Brain microvascular endothelial cell (primary cell): ENCODE measurements at regions not wholly inside any gene's neighbourhood (a gene's known extent, or its start where the extent isn't known, plus 50 kb on each side); places are given as distances from the start of the nearest gene placed in this dataset.

Source experiments
- DNase-seq: peaks from one replicate; pipeline ENCODE4 v3.0.0-alpha.2; 2020
- H3K27ac ChIP-seq: fragments of 250-450 bp; sonication (Bioruptor Pico); 2 replicates; pipeline ENCODE4 v1.5.1; 2020; ENCODE audit warnings: mild to moderate bottlenecking, moderate library complexity
- H3K27me3 ChIP-seq: fragments of 250-450 bp; sonication (Bioruptor Pico); replicated peaks from 2 replicates; pipeline ENCODE4 v1.5.1; 2020; ENCODE audit warnings: mild to moderate bottlenecking
- H3K36me3 ChIP-seq: fragments of 250-450 bp; sonication (Bioruptor Pico); replicated peaks from 2 replicates; pipeline ENCODE4 v1.5.1; 2020; ENCODE audit warnings: mild to moderate bottlenecking
- H3K4me3 ChIP-seq: 2 replicates; pipeline ENCODE4 v1.5.1; 2011; ENCODE audit warnings: low read depth, mild to moderate bottlenecking, control low read depth, low read length, moderate library complexity
- in situ Hi-C: cut with HindIII; loops from 2 replicates; pipeline ENCODE4 v1.10.0; 2017; ENCODE audit warnings: low sequenced_read_pairs, low pct_ligation_motif_present
- TF ChIP-seq, protein P1 (sequence below): IDR thresholded peaks from 2 replicates; pipeline ENCODE4 v1.5.1; 2011; ENCODE audit warnings: low read depth, mild to moderate bottlenecking, moderate library complexity, low read length, control low read depth, inconsistent platforms; ENCODE audit errors: missing control alignments

GRCh38 chr6:10060004-10060403 lies 354.9 kb downstream of the TFAP2A start:
- TF ChIP-seq, protein P1, sequence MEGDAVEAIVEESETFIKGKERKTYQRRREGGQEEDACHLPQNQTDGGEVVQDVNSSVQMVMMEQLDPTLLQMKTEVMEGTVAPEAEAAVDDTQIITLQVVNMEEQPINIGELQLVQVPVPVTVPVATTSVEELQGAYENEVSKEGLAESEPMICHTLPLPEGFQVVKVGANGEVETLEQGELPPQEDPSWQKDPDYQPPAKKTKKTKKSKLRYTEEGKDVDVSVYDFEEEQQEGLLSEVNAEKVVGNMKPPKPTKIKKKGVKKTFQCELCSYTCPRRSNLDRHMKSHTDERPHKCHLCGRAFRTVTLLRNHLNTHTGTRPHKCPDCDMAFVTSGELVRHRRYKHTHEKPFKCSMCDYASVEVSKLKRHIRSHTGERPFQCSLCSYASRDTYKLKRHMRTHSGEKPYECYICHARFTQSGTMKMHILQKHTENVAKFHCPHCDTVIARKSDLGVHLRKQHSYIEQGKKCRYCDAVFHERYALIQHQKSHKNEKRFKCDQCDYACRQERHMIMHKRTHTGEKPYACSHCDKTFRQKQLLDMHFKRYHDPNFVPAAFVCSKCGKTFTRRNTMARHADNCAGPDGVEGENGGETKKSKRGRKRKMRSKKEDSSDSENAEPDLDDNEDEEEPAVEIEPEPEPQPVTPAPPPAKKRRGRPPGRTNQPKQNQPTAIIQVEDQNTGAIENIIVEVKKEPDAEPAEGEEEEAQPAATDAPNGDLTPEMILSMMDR = no peak
- no peak for DNase-seq
- no peaks in the 10 kb centered on the region for H3K27me3 ChIP-seq
- no peaks in the 10 kb centered on the region for H3K36me3 ChIP-seq
- in situ Hi-C loops = no loop called here
- no peak overlapping the region for H3K27ac ChIP-seq
- no peak overlapping the region for H3K4me3 ChIP-seq

- Histone ChIP-seq H3K4me3 (no peak overlapping the region), H3K27ac (no peak overlapping the region), H3K36me3 (no peaks in the 10 kb centered on the region), H3K27me3 (no peaks in the 10 kb centered on the region)
- DNase-seq = no peak
- in situ Hi-C loops = no loop called here
- TF ChIP-seq, protein P1 = no peak
These were observed 360.2 kb downstream of the TFAP2A start for GRCh38 chr6:10054672-10055071.

DNA sequence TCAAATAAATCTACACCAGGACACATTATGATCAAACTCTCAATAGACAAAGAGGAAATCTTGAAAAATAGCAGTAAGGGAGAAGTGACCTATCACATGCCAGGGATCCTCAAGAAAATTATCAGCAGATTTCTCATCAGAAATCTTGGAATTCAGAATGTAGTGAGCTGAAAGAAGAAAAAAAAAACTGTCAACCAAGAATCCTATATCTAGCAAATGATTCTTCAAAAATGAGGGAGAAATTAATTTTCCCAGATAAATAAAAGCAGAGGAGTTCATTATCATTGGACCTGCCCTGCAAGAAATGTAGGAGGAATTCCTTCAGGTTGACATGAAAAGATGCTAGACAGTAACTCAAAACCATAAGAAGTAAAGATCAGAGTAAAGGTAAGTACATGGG lies 363.6 kb downstream of the TFAP2A start:
- in situ Hi-C loops = no loop called here
- no peaks in the 10 kb centered on the region for H3K27me3 ChIP-seq

DNA sequence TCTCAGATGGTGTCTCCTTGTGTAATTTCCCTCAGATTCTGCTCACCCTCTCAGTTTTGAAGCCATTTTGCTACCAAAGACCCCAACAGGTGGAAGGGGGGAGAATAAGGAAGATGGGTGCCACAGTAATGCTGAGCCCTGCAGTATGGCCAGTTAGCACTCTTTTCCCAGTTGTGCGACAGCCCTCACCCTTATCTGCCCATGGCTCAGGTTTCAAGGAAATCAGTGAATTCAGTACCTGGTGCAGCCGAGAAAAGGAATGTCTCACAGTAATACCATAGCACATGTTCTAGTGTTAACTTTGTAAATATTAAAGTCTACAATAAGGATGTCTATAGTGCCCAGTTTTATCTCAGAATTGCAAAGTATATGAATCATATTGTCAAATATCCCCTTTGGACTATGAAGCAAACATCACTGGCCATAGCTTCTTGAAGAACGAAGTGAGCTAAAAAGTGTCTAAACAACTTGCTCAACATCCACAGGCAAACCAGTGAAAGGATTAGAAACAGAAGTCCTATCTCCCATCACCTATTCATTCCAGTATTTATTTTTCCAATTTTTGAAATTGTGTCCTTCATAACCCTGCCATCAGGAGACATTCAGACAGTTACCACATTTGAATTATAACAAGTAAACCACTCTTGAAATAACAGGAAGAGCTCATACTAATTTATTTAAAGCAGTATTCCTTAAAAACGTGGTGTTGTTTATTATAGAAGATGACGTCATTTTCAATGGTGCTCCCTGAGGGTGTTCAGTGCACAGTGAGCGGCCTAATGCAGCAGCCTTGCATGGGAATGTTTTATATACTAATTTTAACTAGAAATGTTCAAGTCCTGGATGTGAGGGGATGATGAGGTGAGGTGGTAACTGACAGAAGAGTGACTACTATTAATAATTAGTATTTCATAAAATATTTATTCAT lies 366.2 kb downstream of the TFAP2A start:
- no peak for DNase-seq
- Histone ChIP-seq H3K27me3 (no peaks in the 10 kb centered on the region), H3K4me3 (no peak overlapping the region), H3K36me3 (no peaks in the 10 kb centered on the region), H3K27ac (no peak overlapping the region)
- TF ChIP-seq, protein P1 = no peak
- in situ Hi-C loops = no loop called here

More for the DNA sequence above, 363.6 kb downstream of the TFAP2A start:
- Histone ChIP-seq H3K4me3 (no peak overlapping the region), H3K27ac (no peak overlapping the region), H3K36me3 (no peaks in the 10 kb centered on the region)
- TF ChIP-seq, protein P1 = no peak
- DNase-seq = no peak

GRCh38 chr6:10042280-10042679 lies 372.6 kb downstream of the TFAP2A start:
- DNase-seq = no peak
- Histone ChIP-seq H3K4me3 (no peak overlapping the region), H3K36me3 (no peaks in the 10 kb centered on the region), H3K27me3 (no peaks in the 10 kb centered on the region), H3K27ac (no peak overlapping the region)
- in situ Hi-C loops = no loop called here
- TF ChIP-seq, protein P1 = no peak
